ENCODE measurements at regions not wholly inside any gene's neighbourhood (a gene's known extent, or its start where the extent isn't known, plus 50 kb on each side); places are given as distances from the start of the nearest gene placed in this dataset.

- TF ChIP-seq TCF4 (CRISPR knock-in tag; IDR thresholded peaks at IDR 0.05; ENCODE audit: borderline replicate concordance) (no peak), ZFP3 (CRISPR knock-in tag; IDR thresholded peaks at IDR 0.05) (no peak), BACH2 (CRISPR knock-in tag; IDR thresholded peaks at IDR 0.05; ENCODE audit: borderline replicate concordance) (no peak), ZNF70 (CRISPR knock-in tag; IDR thresholded peaks at IDR 0.05) (no peak), ZFP30 (CRISPR knock-in tag; IDR thresholded peaks at IDR 0.05) (no peak), RARB (CRISPR knock-in tag; IDR thresholded peaks at IDR 0.05) (no peak), TOX (CRISPR knock-in tag; IDR thresholded peaks at IDR 0.05; ENCODE audit: borderline replicate concordance) (no peak)
- TF ChIP-seq, protein P1, sequence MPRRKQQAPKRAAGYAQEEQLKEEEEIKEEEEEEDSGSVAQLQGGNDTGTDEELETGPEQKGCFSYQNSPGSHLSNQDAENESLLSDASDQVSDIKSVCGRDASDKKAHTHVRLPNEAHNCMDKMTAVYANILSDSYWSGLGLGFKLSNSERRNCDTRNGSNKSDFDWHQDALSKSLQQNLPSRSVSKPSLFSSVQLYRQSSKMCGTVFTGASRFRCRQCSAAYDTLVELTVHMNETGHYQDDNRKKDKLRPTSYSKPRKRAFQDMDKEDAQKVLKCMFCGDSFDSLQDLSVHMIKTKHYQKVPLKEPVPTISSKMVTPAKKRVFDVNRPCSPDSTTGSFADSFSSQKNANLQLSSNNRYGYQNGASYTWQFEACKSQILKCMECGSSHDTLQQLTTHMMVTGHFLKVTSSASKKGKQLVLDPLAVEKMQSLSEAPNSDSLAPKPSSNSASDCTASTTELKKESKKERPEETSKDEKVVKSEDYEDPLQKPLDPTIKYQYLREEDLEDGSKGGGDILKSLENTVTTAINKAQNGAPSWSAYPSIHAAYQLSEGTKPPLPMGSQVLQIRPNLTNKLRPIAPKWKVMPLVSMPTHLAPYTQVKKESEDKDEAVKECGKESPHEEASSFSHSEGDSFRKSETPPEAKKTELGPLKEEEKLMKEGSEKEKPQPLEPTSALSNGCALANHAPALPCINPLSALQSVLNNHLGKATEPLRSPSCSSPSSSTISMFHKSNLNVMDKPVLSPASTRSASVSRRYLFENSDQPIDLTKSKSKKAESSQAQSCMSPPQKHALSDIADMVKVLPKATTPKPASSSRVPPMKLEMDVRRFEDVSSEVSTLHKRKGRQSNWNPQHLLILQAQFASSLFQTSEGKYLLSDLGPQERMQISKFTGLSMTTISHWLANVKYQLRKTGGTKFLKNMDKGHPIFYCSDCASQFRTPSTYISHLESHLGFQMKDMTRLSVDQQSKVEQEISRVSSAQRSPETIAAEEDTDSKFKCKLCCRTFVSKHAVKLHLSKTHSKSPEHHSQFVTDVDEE (CRISPR knock-in tag; IDR thresholded peaks at IDR 0.05) = no peak
- ATAC-seq = no peak
Measured at GRCh38 chr2:153551698-153552097, 73.1 kb upstream of the RPRM start.

- ATAC-seq = no peak
- TF ChIP-seq TCF4 (CRISPR knock-in tag; IDR thresholded peaks at IDR 0.05; ENCODE audit: borderline replicate concordance) (no peak), ESRRG (CRISPR knock-in tag; IDR thresholded peaks at IDR 0.05) (no peak)
Measured at GRCh38 chr2:153557211-153557610, 78.6 kb upstream of the RPRM start.

GRCh38 chr2:153557714-153558113 lies 79.2 kb upstream of the RPRM start:
- TF ChIP-seq ISL1 (CRISPR knock-in tag; IDR thresholded peaks at IDR 0.05) (no peak), SNAI2 (CRISPR knock-in tag; IDR thresholded peaks at IDR 0.05) (no peak)
- no peak for ATAC-seq

GRCh38 chr2:153558247-153558646 lies 79.7 kb upstream of the RPRM start:
- no peak for ATAC-seq

More at GRCh38 chr2:153558247-153558646, 79.7 kb upstream of the RPRM start:
- TF ChIP-seq, protein P2, sequence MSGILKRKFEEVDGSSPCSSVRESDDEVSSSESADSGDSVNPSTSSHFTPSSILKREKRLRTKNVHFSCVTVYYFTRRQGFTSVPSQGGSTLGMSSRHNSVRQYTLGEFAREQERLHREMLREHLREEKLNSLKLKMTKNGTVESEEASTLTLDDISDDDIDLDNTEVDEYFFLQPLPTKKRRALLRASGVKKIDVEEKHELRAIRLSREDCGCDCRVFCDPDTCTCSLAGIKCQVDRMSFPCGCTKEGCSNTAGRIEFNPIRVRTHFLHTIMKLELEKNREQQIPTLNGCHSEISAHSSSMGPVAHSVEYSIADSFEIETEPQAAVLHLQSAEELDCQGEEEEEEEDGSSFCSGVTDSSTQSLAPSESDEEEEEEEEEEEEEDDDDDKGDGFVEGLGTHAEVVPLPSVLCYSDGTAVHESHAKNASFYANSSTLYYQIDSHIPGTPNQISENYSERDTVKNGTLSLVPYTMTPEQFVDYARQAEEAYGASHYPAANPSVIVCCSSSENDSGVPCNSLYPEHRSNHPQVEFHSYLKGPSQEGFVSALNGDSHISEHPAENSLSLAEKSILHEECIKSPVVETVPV (CRISPR knock-in tag; IDR thresholded peaks at IDR 0.05) = no peak
- no peak for TF ChIP-seq POU6F1 (CRISPR knock-in tag; IDR thresholded peaks at IDR 0.05; ENCODE audit: borderline replicate concordance, low read depth)
- TF ChIP-seq, protein P3, sequence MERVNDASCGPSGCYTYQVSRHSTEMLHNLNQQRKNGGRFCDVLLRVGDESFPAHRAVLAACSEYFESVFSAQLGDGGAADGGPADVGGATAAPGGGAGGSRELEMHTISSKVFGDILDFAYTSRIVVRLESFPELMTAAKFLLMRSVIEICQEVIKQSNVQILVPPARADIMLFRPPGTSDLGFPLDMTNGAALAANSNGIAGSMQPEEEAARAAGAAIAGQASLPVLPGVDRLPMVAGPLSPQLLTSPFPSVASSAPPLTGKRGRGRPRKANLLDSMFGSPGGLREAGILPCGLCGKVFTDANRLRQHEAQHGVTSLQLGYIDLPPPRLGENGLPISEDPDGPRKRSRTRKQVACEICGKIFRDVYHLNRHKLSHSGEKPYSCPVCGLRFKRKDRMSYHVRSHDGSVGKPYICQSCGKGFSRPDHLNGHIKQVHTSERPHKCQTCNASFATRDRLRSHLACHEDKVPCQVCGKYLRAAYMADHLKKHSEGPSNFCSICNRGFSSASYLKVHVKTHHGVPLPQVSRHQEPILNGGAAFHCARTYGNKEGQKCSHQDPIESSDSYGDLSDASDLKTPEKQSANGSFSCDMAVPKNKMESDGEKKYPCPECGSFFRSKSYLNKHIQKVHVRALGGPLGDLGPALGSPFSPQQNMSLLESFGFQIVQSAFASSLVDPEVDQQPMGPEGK (CRISPR knock-in tag; IDR thresholded peaks at IDR 0.05; ENCODE audit: borderline replicate concordance) = no peak
- no peak for TF ChIP-seq OSR1 (CRISPR knock-in tag; IDR thresholded peaks at IDR 0.05)
- no peak for TF ChIP-seq ZNF70 (CRISPR knock-in tag; IDR thresholded peaks at IDR 0.05)
- TF ChIP-seq ZC3H10 (CRISPR knock-in tag; IDR thresholded peaks at IDR 0.05) = no peak
- no peak for TF ChIP-seq SNAI2 (CRISPR knock-in tag; IDR thresholded peaks at IDR 0.05)
- TF ChIP-seq CREB5 (CRISPR knock-in tag; IDR thresholded peaks at IDR 0.05; ENCODE audit: low read depth) = no peak
- no peak for TF ChIP-seq ZNF565 (CRISPR knock-in tag; conservative IDR thresholded peaks at IDR 0.05; ENCODE audit: low read depth)
- TF ChIP-seq, protein P1 (CRISPR knock-in tag; IDR thresholded peaks at IDR 0.05) = no peak
- TF ChIP-seq TOX (CRISPR knock-in tag; IDR thresholded peaks at IDR 0.05; ENCODE audit: borderline replicate concordance) = no peak
- no peak for TF ChIP-seq ZFP3 (CRISPR knock-in tag; IDR thresholded peaks at IDR 0.05)

Measured in SK-N-SH treated with all-trans-retinoic acid at 6 μM for 48 hours (cell line).